ENCODE measurements at regions not wholly inside any gene's neighbourhood (a gene's known extent, or its start where the extent isn't known, plus 50 kb on each side); places are given as distances from the start of the nearest gene placed in this dataset.

DNA sequence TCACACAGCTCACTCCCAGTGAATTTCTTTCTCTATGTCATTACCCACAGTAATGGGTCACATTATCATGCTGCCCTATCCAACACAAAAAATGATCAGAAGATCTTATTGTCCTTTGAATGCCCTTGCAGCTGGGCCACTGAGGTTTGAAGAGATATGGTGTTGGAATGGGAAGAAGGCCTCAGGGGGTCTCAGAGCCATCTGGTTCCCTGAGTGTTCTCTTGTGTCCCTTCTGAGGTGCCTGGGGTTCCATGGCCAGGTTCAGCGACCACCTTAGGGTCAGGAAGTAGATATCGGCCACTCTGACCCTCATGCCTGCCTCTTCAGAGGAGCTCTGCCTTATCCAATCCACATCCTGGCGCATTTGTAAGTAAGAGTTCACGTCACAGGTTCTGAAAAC, 232.3 kb downstream of the TJP1 start:
- POLR2A ChIA-PET: no interaction called here
- H4K20me1 ChIP-seq (replicated peaks; ENCODE audit: control insufficient read depth, extremely low read depth, insufficient read depth, low read length): no peaks in the 10 kb centered on the region
- no peak overlapping the region for H3K4me3 ChIP-seq (replicated peaks in 1 of 3; ENCODE audit: insufficient read depth in 1 of 3, low read depth in 1 of 3, low read length in 3 of 3)
- no peak for FAIRE-seq
- no TSS peak for BruUV-seq (replicated peaks)
- no peaks in the 10 kb centered on the region for H3K4me1 ChIP-seq (ENCODE audit: control insufficient read depth, extremely low read depth, insufficient read depth, low read length)
- peaks cover 0 to 2% of the 10 kb centered on the region in 2 experiments for H3K27me3 ChIP-seq (ENCODE audit: control insufficient read depth in 2 of 2, insufficient read depth in 2 of 2, low read length in 2 of 2)
- no peak overlapping the region for H3K9ac ChIP-seq (replicated peaks; ENCODE audit: extremely low read depth, insufficient read depth, low read length)
- H3K9me1 ChIP-seq (replicated peaks; ENCODE audit: control insufficient read depth, extremely low read depth, insufficient read depth, low read length): no peaks in the 10 kb centered on the region
- no peak overlapping the region for H2AFZ ChIP-seq (ENCODE audit: low read depth, low read length)
- intact Hi-C loops (cut with micrococcal nuclease): no loop called here
- no peaks in the 10 kb centered on the region for H3K79me2 ChIP-seq (ENCODE audit: control insufficient read depth, insufficient read depth, low read length)
- CTCF ChIA-PET: no interaction called here
- TF ChIP-seq POLR2A (IDR thresholded peaks at IDR 0.05; ENCODE audit: low read depth, low read length) (no peak), EZH2 (IDR thresholded peaks at IDR 0.05; ENCODE audit: borderline replicate concordance, low read depth, low read length, severe bottlenecking) (no peak)
- TF ChIP-seq, protein P1, sequence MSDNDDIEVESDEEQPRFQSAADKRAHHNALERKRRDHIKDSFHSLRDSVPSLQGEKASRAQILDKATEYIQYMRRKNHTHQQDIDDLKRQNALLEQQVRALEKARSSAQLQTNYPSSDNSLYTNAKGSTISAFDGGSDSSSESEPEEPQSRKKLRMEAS (IDR thresholded peaks at IDR 0.05; ENCODE audit: insufficient read depth, insufficient read length): no peak
- H3K27ac ChIP-seq (ENCODE audit: insufficient read depth, low read depth, low read length): no peak overlapping the region
- no peak overlapping the region for H3K4me2 ChIP-seq (ENCODE audit: insufficient read depth, low read length)
- no peak for DNase-seq (ENCODE audit: low read depth, low spot score)
- H3K9me3 ChIP-seq (replicated peaks; ENCODE audit: control insufficient read depth, insufficient read depth, low read length): no peaks in the 10 kb centered on the region
- no peaks in the 10 kb centered on the region for H3K36me3 ChIP-seq (ENCODE audit: control insufficient read depth in 2 of 2, extremely low read depth in 1 of 2, insufficient read depth in 2 of 2, low read length in 2 of 2)
- dilution Hi-C loops (cut with MboI; ENCODE audit: extremely low pct_ligation_motif_present, low sequenced_read_pairs): no loop called here

DNA sequence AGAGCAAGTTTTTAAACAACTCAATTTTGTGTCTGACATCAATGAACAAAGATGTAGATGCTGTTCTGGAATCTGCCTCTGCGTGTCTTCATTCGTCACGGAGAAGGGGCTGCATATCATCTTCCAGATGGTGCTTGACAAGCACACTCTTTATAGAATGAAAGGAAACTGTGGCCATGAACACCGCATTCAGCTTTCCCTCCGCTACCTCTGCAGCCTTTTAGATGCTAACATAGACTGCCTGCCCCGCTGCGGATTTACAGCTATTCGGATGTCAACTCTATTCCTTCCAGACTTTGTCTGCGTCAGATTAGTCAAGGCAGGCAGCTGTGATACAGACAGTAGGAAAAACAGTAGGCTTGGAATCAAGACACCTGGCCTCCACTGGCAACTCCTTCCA, 232.9 kb downstream of the TJP1 start:
- TF ChIP-seq JUN (IDR thresholded peaks at IDR 0.05; ENCODE audit: borderline replicate concordance, insufficient read depth, insufficient read length, low read depth) (no peak), GATA2 (IDR thresholded peaks at IDR 0.05; ENCODE audit: insufficient read depth, insufficient read length, low read depth, low read length) (no peak), POLR2A (IDR thresholded peaks at IDR 0.05; ENCODE audit: low read depth, low read length) (no peak), POLR2AphosphoS5 (IDR thresholded peaks at IDR 0.05; ENCODE audit: insufficient read depth, low read depth, low read length) (no peak), FOS (IDR thresholded peaks at IDR 0.05; ENCODE audit: borderline replicate concordance, insufficient read depth, low read length) (no peak), MYC (IDR thresholded peaks at IDR 0.05; ENCODE audit: low read depth, low read length) (no peak), EZH2 (IDR thresholded peaks at IDR 0.05; ENCODE audit: borderline replicate concordance, low read depth, low read length, severe bottlenecking) (no peak)
- TF ChIP-seq, protein P2, sequence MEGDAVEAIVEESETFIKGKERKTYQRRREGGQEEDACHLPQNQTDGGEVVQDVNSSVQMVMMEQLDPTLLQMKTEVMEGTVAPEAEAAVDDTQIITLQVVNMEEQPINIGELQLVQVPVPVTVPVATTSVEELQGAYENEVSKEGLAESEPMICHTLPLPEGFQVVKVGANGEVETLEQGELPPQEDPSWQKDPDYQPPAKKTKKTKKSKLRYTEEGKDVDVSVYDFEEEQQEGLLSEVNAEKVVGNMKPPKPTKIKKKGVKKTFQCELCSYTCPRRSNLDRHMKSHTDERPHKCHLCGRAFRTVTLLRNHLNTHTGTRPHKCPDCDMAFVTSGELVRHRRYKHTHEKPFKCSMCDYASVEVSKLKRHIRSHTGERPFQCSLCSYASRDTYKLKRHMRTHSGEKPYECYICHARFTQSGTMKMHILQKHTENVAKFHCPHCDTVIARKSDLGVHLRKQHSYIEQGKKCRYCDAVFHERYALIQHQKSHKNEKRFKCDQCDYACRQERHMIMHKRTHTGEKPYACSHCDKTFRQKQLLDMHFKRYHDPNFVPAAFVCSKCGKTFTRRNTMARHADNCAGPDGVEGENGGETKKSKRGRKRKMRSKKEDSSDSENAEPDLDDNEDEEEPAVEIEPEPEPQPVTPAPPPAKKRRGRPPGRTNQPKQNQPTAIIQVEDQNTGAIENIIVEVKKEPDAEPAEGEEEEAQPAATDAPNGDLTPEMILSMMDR (IDR thresholded peaks at IDR 0.05; ENCODE audit: extremely low read depth in 1 of 2, insufficient read depth in 1 of 2, low read depth in 1 of 2, low read length in 2 of 2): no peak
- TF ChIP-seq, protein P1 (IDR thresholded peaks at IDR 0.05; ENCODE audit: insufficient read depth, insufficient read length): no peak
- intact Hi-C loops (cut with micrococcal nuclease): no loop called here
- Histone ChIP-seq H3K4me2 (ENCODE audit: insufficient read depth, low read length) (no peak overlapping the region), H2AFZ (ENCODE audit: low read depth, low read length) (no peak overlapping the region), H3K9ac (replicated peaks; ENCODE audit: extremely low read depth, insufficient read depth, low read length) (no peak overlapping the region), H3K4me3 (replicated peaks in 1 of 3; ENCODE audit: insufficient read depth in 1 of 3, low read depth in 1 of 3, low read length in 3 of 3) (no peak overlapping the region), H3K79me2 (ENCODE audit: control insufficient read depth, insufficient read depth, low read length) (no peaks in the 10 kb centered on the region), H3K9me3 (replicated peaks; ENCODE audit: control insufficient read depth, insufficient read depth, low read length) (no peaks in the 10 kb centered on the region), H3K9me1 (replicated peaks; ENCODE audit: control insufficient read depth, extremely low read depth, insufficient read depth, low read length) (no peaks in the 10 kb centered on the region), H4K20me1 (replicated peaks; ENCODE audit: control insufficient read depth, extremely low read depth, insufficient read depth, low read length) (no peaks in the 10 kb centered on the region), H3K27ac (ENCODE audit: insufficient read depth, low read depth, low read length) (no peak overlapping the region), H3K36me3 (ENCODE audit: control insufficient read depth in 2 of 2, extremely low read depth in 1 of 2, insufficient read depth in 2 of 2, low read length in 2 of 2) (no peaks in the 10 kb centered on the region), H3K27me3 (ENCODE audit: control insufficient read depth in 2 of 2, insufficient read depth in 2 of 2, low read length in 2 of 2) (peaks cover 0 to 2% of the 10 kb centered on the region in 2 experiments), H3K4me1 (ENCODE audit: control insufficient read depth, extremely low read depth, insufficient read depth, low read length) (no peaks in the 10 kb centered on the region)
- CTCF ChIA-PET: no interaction called here
- FAIRE-seq (no peak), DNase-seq (ENCODE audit: low read depth, low spot score) (no peak)
- POLR2A ChIA-PET: no interaction called here
- no TSS peak for BruUV-seq (replicated peaks)
- dilution Hi-C loops (cut with MboI; ENCODE audit: extremely low pct_ligation_motif_present, low sequenced_read_pairs): no loop called here
